C4-2B (cell line): ENCODE measurements at regions not wholly inside any gene's neighbourhood (a gene's known extent, or its start where the extent isn't known, plus 50 kb on each side); places are given as distances from the start of the nearest gene placed in this dataset.

Experiments used
- H3K27ac ChIP-seq: fragments of 450-650 bp; 2 replicates; pipeline ENCODE4 v1.5.1; 2017
- CTCF ChIP-seq: fragments of 450-650 bp; conservative IDR thresholded peaks from 2 replicates; pipeline ENCODE4 v1.5.1; 2017; ENCODE audit warnings: mild to moderate bottlenecking
- ZFX ChIP-seq: fragments of 450-650 bp; IDR thresholded peaks from 2 replicates; pipeline ENCODE4 v1.6.1; 2017

GRCh38 chr15:69828181-69828828 lies 269.4 kb downstream of the TLE3 start:
- TF ChIP-seq CTCF = no peak
- no peak for TF ChIP-seq ZFX
- no peak overlapping the region for H3K27ac ChIP-seq

GRCh38 chr15:69829974-69830373 lies 267.7 kb downstream of the TLE3 start:
- TF ChIP-seq ZFX = no peak
- TF ChIP-seq CTCF = no peak
- H3K27ac ChIP-seq = no peak overlapping the region

GRCh38 chr15:69830430-69830829 lies 267.3 kb downstream of the TLE3 start:
- no peak overlapping the region for H3K27ac ChIP-seq
- TF ChIP-seq CTCF (no peak), ZFX (no peak)

- no peak overlapping the region for H3K27ac ChIP-seq
- TF ChIP-seq ZFX (no peak), CTCF (no peak)
These were observed 266.8 kb downstream of the TLE3 start for GRCh38 chr15:69830876-69831275.

DNA sequence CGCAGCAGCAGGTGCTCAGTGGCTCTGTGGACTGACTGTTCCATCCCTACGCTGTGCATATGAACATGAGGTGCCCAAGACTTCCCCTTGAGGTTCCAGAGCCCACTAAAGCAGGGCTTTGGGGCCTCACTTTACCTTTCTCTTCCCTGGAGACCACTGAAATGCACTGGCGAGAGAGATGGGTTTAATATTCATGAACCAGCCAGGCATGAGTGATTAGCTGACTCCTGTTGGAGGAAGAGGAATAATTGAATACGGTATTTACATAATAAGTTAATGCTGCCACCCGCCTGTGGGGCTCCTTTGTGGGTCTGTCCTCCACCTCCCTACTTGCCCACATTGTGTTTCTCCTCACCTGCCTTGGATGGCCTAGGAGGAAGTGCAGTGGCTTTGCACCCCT lies 263.4 kb downstream of the TLE3 start:
- TF ChIP-seq ZFX (no peak), CTCF (no peak)
- H3K27ac ChIP-seq = no peak overlapping the region

GRCh38 chr15:69834761-69835160 lies 263.0 kb downstream of the TLE3 start:
- H3K27ac ChIP-seq = no peak overlapping the region
- no peak for TF ChIP-seq CTCF
- no peak for TF ChIP-seq ZFX

- TF ChIP-seq ZFX (no peak), CTCF (no peak)
- no peak overlapping the region for H3K27ac ChIP-seq
These were observed 261.7 kb downstream of the TLE3 start for GRCh38 chr15:69836048-69836447.
